ENCODE measurements at regions not wholly inside any gene's neighbourhood (a gene's known extent, or its start where the extent isn't known, plus 50 kb on each side); places are given as distances from the start of the nearest gene placed in this dataset.

DNA sequence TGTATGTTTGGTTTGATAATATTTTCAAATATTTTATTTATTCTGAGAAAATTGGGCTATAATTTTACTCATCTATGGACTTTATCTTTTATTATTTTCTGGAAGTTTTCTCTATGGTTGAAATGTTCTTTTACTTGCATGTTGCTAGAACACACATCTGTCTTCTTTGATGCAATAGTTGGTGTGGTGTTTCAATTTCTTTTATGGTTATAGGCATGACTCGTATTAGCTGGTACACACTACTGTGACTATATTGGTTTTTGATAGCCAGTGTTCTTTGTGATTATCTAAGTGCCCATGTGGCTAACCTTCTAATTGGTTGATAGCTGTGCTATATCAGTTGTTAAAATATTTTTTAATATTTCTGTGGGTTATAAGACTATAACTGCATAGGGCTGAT, 1343.3 kb upstream of the GJE1 start:
- H2AFZ ChIP-seq (ENCODE audit: low read depth, low read length), result no peak overlapping the region
- H4K20me1 ChIP-seq (ENCODE audit: insufficient read depth), result no peaks in the 10 kb centered on the region
- no peaks in the 10 kb centered on the region for H3K79me2 ChIP-seq (replicated peaks; ENCODE audit: insufficient read depth, low read length)
- TF ChIP-seq MXI1 (conservative IDR thresholded peaks at IDR 0.05; ENCODE audit: poor library complexity, severe bottlenecking) (no peak), TAF1 (IDR thresholded peaks at IDR 0.05; ENCODE audit: low read depth) (no peak), EZH2 (IDR thresholded peaks at IDR 0.05; ENCODE audit: borderline replicate concordance, insufficient read depth, low read length, poor library complexity, severe bottlenecking) (no peak), EP300 (conservative IDR thresholded peaks at IDR 0.05; ENCODE audit: poor library complexity, severe bottlenecking) (no peak), RAD21 (conservative IDR thresholded peaks at IDR 0.05) (no peak), SMC3 (conservative IDR thresholded peaks at IDR 0.05; ENCODE audit: poor library complexity) (no peak), POLR2AphosphoS5 (IDR thresholded peaks at IDR 0.05) (no peak)
- TF ChIP-seq, protein P1, sequence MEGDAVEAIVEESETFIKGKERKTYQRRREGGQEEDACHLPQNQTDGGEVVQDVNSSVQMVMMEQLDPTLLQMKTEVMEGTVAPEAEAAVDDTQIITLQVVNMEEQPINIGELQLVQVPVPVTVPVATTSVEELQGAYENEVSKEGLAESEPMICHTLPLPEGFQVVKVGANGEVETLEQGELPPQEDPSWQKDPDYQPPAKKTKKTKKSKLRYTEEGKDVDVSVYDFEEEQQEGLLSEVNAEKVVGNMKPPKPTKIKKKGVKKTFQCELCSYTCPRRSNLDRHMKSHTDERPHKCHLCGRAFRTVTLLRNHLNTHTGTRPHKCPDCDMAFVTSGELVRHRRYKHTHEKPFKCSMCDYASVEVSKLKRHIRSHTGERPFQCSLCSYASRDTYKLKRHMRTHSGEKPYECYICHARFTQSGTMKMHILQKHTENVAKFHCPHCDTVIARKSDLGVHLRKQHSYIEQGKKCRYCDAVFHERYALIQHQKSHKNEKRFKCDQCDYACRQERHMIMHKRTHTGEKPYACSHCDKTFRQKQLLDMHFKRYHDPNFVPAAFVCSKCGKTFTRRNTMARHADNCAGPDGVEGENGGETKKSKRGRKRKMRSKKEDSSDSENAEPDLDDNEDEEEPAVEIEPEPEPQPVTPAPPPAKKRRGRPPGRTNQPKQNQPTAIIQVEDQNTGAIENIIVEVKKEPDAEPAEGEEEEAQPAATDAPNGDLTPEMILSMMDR (IDR thresholded peaks at IDR 0.05; ENCODE audit: poor library complexity, severe bottlenecking), result no peak
- TF ChIP-seq, protein P2, sequence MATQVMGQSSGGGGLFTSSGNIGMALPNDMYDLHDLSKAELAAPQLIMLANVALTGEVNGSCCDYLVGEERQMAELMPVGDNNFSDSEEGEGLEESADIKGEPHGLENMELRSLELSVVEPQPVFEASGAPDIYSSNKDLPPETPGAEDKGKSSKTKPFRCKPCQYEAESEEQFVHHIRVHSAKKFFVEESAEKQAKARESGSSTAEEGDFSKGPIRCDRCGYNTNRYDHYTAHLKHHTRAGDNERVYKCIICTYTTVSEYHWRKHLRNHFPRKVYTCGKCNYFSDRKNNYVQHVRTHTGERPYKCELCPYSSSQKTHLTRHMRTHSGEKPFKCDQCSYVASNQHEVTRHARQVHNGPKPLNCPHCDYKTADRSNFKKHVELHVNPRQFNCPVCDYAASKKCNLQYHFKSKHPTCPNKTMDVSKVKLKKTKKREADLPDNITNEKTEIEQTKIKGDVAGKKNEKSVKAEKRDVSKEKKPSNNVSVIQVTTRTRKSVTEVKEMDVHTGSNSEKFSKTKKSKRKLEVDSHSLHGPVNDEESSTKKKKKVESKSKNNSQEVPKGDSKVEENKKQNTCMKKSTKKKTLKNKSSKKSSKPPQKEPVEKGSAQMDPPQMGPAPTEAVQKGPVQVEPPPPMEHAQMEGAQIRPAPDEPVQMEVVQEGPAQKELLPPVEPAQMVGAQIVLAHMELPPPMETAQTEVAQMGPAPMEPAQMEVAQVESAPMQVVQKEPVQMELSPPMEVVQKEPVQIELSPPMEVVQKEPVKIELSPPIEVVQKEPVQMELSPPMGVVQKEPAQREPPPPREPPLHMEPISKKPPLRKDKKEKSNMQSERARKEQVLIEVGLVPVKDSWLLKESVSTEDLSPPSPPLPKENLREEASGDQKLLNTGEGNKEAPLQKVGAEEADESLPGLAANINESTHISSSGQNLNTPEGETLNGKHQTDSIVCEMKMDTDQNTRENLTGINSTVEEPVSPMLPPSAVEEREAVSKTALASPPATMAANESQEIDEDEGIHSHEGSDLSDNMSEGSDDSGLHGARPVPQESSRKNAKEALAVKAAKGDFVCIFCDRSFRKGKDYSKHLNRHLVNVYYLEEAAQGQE (IDR thresholded peaks at IDR 0.05; ENCODE audit: borderline replicate concordance), result no peak
- no peak overlapping the region for H3K9ac ChIP-seq (ENCODE audit: low read length)
- no peaks in the 10 kb centered on the region for H3K9me2 ChIP-seq (ENCODE audit: insufficient read depth, low read length)
- H3K27ac ChIP-seq (ENCODE audit: low read length), result no peak overlapping the region
- H3K9me3 ChIP-seq (ENCODE audit: low read length), result no peaks in the 10 kb centered on the region
- H3K4me2 ChIP-seq (ENCODE audit: low read length), result no peak overlapping the region
- no peaks in the 10 kb centered on the region for H3K36me3 ChIP-seq (ENCODE audit: insufficient read depth, low read length)
- no peaks in the 10 kb centered on the region for H3F3A ChIP-seq (ENCODE audit: insufficient read depth, low read length, poor library complexity, severe bottlenecking)
- no peak overlapping the region for H3K4me3 ChIP-seq (ENCODE audit: low read length)
- no peaks in the 10 kb centered on the region for H3K27me3 ChIP-seq (ENCODE audit: insufficient read depth, low read depth, low read length)

DNA sequence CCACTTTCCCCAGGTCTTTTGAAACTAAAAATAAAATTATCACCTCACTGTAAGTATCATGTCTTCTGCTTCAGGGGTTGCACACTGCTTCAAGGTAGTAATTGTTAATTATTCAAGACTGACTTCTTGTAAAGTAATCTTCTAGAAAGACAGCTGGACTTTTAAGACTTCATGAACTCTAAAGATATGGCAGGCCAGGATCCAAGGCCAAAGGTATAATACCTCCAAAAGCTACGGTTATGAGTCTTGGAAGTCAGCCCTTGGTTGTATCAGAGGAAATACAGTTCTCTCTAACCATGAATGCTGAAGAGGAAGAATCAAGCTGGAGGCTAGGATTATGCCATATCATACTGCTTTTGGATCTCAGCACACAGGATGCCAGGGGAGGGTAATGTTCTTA, 1346.8 kb upstream of the GJE1 start:
- Histone ChIP-seq H3K9me2 (ENCODE audit: insufficient read depth, low read length) (no peaks in the 10 kb centered on the region), H4K20me1 (ENCODE audit: insufficient read depth) (no peaks in the 10 kb centered on the region), H3K9ac (ENCODE audit: low read length) (no peak overlapping the region), H2AFZ (ENCODE audit: low read depth, low read length) (no peak overlapping the region), H3F3A (ENCODE audit: insufficient read depth, low read length, poor library complexity, severe bottlenecking) (no peaks in the 10 kb centered on the region), H3K9me3 (ENCODE audit: low read length) (no peaks in the 10 kb centered on the region), H3K36me3 (ENCODE audit: insufficient read depth, low read length) (no peaks in the 10 kb centered on the region), H3K79me2 (replicated peaks; ENCODE audit: insufficient read depth, low read length) (no peaks in the 10 kb centered on the region), H3K27ac (ENCODE audit: low read length) (no peak overlapping the region), H3K27me3 (ENCODE audit: insufficient read depth, low read depth, low read length) (no peaks in the 10 kb centered on the region), H3K4me2 (ENCODE audit: low read length) (no peak overlapping the region), H3K4me3 (ENCODE audit: low read length) (no peak overlapping the region)
- TF ChIP-seq RAD21 (conservative IDR thresholded peaks at IDR 0.05) (no peak), POLR2AphosphoS5 (IDR thresholded peaks at IDR 0.05) (no peak), SMC3 (conservative IDR thresholded peaks at IDR 0.05; ENCODE audit: poor library complexity) (no peak), TAF1 (IDR thresholded peaks at IDR 0.05; ENCODE audit: low read depth) (no peak), EP300 (conservative IDR thresholded peaks at IDR 0.05; ENCODE audit: poor library complexity, severe bottlenecking) (no peak), EZH2 (IDR thresholded peaks at IDR 0.05; ENCODE audit: borderline replicate concordance, insufficient read depth, low read length, poor library complexity, severe bottlenecking) (no peak), MXI1 (conservative IDR thresholded peaks at IDR 0.05; ENCODE audit: poor library complexity, severe bottlenecking) (no peak)
- TF ChIP-seq, protein P1 (IDR thresholded peaks at IDR 0.05; ENCODE audit: poor library complexity, severe bottlenecking), result no peak
- TF ChIP-seq, protein P2 (IDR thresholded peaks at IDR 0.05; ENCODE audit: borderline replicate concordance), result no peak

Measured in neural cell (in vitro differentiated cells).